ENCODE measurements at regions not wholly inside any gene's neighbourhood (a gene's known extent, or its start where the extent isn't known, plus 50 kb on each side); places are given as distances from the start of the nearest gene placed in this dataset.

DNA sequence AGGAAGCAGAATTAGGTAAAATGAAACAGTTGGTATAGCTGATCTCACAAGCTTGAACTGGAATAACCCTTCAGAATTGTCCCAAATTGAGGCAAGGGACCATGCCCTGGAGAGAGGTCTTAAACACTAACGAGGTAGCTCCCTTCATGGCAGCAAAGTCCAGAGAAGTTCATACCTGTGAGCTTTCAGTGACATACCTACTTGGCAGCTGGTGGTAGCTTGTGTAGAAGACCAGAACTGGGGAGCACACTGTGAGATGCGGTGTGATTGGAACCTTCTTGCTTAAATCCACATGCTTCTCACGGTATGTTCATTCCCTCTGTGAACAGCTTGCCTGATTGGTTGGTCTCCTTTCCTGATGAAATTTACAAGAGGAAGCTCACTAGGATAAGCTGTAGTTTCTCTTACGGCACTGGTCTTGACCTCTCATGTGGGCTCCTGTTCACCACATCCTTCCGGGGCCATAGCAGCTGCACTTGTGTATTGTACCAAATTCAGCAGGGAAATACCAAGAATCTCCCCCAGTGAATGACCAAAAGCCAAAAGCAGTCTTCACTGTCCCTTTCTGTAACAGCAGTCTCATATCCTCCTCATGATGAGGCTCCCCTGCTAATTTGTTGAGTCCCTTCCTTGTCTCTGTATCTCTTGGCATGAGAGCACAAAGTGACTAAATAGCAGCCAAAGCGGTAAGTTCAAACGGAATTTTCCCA is 483.7 kb upstream of the FRG2C start (continued):
- TF ChIP-seq, protein P1, sequence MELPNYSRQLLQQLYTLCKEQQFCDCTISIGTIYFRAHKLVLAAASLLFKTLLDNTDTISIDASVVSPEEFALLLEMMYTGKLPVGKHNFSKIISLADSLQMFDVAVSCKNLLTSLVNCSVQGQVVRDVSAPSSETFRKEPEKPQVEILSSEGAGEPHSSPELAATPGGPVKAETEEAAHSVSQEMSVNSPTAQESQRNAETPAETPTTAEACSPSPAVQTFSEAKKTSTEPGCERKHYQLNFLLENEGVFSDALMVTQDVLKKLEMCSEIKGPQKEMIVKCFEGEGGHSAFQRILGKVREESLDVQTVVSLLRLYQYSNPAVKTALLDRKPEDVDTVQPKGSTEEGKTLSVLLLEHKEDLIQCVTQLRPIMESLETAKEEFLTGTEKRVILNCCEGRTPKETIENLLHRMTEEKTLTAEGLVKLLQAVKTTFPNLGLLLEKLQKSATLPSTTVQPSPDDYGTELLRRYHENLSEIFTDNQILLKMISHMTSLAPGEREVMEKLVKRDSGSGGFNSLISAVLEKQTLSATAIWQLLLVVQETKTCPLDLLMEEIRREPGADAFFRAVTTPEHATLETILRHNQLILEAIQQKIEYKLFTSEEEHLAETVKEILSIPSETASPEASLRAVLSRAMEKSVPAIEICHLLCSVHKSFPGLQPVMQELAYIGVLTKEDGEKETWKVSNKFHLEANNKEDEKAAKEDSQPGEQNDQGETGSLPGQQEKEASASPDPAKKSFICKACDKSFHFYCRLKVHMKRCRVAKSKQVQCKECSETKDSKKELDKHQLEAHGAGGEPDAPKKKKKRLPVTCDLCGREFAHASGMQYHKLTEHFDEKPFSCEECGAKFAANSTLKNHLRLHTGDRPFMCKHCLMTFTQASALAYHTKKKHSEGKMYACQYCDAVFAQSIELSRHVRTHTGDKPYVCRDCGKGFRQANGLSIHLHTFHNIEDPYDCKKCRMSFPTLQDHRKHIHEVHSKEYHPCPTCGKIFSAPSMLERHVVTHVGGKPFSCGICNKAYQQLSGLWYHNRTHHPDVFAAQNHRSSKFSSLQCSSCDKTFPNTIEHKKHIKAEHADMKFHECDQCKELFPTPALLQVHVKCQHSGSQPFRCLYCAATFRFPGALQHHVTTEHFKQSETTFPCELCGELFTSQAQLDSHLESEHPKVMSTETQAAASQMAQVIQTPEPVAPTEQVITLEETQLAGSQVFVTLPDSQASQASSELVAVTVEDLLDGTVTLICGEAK (IDR thresholded peaks at IDR 0.05; ENCODE audit: borderline replicate concordance) = peak; percentile 50; the same call in 1 of the 2 replicates
- TF ChIP-seq, protein P2, sequence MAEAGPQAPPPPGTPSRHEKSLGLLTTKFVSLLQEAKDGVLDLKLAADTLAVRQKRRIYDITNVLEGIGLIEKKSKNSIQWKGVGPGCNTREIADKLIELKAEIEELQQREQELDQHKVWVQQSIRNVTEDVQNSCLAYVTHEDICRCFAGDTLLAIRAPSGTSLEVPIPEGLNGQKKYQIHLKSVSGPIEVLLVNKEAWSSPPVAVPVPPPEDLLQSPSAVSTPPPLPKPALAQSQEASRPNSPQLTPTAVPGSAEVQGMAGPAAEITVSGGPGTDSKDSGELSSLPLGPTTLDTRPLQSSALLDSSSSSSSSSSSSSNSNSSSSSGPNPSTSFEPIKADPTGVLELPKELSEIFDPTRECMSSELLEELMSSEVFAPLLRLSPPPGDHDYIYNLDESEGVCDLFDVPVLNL (IDR thresholded peaks at IDR 0.05; ENCODE audit: low read depth, low read length) = 0 out of 2 replicates have a peak, but pooled peaks have one; percentile 44
- TF ChIP-seq MEF2B (IDR thresholded peaks at IDR 0.05; ENCODE audit: partially characterized antibody, poor library complexity, severe bottlenecking) = peak; percentile 86
- 0 out of 2 replicates have a peak, but pooled peaks have one; percentile 38 for TF ChIP-seq CBX5 (IDR thresholded peaks at IDR 0.05; ENCODE audit: low read depth)
- TF ChIP-seq, protein P3, sequence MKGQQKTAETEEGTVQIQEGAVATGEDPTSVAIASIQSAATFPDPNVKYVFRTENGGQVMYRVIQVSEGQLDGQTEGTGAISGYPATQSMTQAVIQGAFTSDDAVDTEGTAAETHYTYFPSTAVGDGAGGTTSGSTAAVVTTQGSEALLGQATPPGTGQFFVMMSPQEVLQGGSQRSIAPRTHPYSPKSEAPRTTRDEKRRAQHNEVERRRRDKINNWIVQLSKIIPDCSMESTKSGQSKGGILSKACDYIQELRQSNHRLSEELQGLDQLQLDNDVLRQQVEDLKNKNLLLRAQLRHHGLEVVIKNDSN (IDR thresholded peaks at IDR 0.05; ENCODE audit: borderline replicate concordance, extremely low read length, insufficient read depth, low read depth, low read length) = no peak
- no peak for TF ChIP-seq RB1 (IDR thresholded peaks at IDR 0.05; ENCODE audit: borderline replicate concordance)
- TF ChIP-seq, protein P4, sequence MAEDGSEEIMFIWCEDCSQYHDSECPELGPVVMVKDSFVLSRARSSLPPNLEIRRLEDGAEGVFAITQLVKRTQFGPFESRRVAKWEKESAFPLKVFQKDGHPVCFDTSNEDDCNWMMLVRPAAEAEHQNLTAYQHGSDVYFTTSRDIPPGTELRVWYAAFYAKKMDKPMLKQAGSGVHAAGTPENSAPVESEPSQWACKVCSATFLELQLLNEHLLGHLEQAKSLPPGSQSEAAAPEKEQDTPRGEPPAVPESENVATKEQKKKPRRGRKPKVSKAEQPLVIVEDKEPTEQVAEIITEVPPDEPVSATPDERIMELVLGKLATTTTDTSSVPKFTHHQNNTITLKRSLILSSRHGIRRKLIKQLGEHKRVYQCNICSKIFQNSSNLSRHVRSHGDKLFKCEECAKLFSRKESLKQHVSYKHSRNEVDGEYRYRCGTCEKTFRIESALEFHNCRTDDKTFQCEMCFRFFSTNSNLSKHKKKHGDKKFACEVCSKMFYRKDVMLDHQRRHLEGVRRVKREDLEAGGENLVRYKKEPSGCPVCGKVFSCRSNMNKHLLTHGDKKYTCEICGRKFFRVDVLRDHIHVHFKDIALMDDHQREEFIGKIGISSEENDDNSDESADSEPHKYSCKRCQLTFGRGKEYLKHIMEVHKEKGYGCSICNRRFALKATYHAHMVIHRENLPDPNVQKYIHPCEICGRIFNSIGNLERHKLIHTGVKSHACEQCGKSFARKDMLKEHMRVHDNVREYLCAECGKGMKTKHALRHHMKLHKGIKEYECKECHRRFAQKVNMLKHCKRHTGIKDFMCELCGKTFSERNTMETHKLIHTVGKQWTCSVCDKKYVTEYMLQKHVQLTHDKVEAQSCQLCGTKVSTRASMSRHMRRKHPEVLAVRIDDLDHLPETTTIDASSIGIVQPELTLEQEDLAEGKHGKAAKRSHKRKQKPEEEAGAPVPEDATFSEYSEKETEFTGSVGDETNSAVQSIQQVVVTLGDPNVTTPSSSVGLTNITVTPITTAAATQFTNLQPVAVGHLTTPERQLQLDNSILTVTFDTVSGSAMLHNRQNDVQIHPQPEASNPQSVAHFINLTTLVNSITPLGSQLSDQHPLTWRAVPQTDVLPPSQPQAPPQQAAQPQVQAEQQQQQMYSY (CRISPR knock-in tag; IDR thresholded peaks at IDR 0.05) = no peak
- TF ChIP-seq NR2C1 (IDR thresholded peaks at IDR 0.05) = peak; percentile 46; the same call in 1 of the 2 replicates
- no peak for TF ChIP-seq HCFC1 (IDR thresholded peaks at IDR 0.05; ENCODE audit: low read length)

Data from GM12878 (cell line).